Non-pigmented ciliary epithelial cell (primary cell): ENCODE measurements at regions not wholly inside any gene's neighbourhood (a gene's known extent, or its start where the extent isn't known, plus 50 kb on each side); places are given as distances from the start of the nearest gene placed in this dataset.

ENCODE experiments used
- DNase-seq: peaks from one replicate; pipeline ENCODE4 v3.0.0-alpha.2; 2010; ENCODE audit warnings: low read depth

DNA sequence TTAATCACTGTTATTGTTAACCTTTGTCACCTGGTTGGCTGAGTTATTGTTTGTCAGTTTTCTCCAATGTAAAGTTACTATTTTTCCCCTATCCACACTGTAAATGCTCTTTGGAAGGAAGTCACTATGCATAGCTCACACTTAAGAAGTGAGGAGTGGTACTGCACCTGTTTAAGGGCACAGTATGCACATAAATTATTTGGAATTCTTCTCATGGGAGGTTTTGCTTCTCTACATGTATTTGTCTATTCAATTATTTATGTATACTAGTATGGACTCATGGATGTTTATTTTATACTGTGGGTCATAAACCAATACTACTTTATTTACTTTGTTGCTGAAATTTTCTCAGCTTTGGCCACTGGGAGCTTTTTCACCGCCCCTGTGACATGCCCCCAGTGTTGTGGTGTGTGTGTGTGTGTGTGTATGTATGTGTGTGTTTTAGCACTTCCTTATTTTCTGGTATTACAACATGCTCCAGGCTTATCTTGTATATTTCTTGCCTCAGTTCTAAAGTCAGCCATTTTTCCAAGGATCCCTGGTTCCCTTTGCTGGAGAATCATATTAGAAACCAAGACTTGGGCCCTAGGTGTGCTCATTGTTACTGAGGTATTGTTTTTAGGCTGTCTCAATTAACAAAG lies 290.5 kb downstream of the KBTBD8 start:
- no peak for DNase-seq

DNA sequence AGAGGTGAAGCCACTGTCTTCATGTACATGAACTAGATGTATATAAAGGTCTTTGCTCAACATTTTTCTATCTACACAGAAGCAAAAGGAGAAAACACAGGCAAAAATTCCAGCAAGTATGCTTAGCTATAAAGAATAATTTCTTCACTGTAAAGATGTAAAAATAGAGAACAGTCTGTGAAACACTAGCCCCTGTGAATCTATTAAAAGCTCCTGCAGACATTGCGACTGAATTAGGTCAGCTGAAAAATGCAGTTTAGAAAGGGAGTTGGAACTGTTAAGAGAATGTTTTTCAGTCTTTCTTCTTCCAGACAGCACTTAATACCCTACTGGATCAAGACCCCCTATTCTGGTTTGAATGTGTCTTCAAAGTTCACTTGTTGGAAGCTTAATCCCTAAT lies 291.5 kb downstream of the KBTBD8 start:
- no peak for DNase-seq

DNA sequence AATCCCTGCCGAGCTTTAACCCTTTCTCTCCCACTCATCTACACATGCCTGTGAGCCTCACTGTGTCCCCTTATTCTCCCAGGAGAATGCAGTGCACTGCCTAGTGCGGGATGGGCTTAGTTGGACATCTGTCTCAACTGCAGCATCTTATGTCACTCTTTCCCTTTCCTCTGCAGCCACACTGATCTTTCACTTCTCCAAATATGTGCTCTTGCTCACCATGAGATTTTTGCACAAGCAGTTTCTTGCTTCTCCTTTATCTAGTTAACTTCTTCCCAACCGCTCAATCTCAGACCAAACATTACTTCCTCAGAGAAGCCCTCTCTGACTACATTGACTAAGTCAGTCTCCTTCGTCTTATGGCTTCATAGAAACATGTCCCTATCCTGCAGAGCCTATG lies 292.3 kb downstream of the KBTBD8 start:
- no peak for DNase-seq

DNA sequence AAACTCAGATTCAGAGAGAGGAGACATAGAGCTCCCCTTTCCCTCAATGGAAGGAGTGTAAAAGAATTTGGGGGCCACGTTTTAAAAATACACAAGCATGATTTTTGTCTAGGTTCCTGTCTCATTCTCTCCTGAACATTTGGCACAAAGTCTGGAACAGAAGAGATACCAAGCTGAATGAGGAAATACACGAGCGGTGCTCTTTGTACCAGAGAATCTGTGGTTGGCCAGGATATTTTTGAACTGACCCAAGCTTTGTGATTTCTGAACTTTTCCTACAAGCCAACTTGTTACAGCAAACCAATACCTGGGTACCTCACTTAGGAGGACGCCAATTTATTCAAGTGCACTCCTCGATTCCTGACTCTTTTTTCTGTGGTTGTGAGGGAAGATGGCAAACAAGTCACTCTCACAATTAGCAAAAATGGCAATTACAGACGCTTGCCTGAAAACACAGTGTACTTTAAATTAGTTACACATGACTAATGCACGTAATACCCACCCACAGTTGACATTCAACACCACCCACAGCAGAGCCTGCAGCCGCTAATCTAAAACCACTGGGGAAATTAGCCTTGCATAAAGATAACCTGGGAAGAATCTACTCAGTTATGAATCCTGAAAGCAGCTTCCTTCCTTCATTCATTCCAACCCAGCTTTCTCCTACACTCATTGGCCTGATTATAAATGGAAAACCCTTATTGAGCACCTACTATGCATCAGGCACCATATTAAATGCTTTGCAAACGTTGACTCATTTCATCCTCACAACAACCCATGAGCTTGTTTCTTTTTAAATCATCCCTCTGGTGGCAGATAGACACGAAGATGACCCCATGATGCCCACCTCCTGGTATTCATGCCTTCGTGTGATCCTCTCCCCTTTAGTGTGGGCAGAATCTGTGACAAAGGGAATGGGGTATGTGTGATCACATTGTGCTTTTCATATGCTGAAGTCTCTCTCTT lies 293.5 kb downstream of the KBTBD8 start:
- no peak for DNase-seq

DNA sequence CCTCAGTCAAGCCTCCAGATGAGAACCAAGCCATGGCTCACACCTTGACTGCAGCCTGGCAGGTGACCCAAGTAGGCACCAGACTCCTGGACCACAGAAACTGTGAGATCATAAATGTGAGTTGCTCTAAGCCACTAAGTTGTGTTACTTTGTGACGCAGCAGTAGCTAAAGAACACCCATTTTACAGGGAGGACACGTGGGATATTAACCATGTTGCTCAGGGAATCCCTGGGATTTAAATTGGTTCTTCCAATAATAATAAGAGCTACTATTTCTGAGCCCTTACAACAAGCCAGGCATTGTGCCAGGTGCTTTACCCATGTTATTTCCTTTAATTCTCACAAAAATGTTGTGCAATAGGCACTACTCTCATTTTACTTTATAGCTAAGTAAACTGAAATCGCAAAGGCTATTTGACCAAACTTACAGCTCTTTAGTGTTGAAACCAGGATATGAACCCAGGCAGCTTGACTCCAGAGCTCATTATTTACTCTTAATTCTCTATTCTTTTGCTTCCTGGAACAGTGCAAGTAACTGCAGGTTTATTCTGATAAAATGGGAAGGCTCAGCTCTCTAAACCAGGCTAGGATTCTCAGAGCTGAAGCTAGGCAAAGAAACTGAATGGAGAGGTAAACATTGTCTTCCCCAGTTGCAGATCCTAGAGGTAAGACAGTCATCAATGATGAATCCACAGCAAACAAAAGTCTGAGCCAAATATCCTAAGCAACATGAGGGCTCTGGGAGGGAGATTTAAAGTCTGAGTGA lies 294.4 kb downstream of the KBTBD8 start:
- no peak for DNase-seq

DNA sequence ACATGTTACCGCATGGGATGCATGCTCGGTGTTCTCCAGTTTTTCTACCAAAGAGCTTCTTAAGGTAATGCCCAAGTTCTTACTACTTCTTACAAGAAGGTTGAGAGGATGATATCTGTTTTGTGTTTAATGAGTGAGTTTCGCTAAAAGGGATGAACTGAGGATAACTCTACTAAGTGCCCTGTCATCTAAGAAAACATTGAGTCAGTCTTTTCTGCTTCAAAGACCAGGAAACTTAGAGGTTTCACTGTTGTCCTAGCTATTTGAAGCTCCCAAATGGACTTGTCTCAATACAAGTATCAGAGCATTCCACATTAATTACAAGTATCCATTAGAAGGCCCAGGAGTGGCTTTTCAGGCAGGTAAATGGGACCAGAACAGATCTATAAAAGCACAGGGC lies 296.2 kb downstream of the KBTBD8 start:
- DNase-seq = no peak

DNA sequence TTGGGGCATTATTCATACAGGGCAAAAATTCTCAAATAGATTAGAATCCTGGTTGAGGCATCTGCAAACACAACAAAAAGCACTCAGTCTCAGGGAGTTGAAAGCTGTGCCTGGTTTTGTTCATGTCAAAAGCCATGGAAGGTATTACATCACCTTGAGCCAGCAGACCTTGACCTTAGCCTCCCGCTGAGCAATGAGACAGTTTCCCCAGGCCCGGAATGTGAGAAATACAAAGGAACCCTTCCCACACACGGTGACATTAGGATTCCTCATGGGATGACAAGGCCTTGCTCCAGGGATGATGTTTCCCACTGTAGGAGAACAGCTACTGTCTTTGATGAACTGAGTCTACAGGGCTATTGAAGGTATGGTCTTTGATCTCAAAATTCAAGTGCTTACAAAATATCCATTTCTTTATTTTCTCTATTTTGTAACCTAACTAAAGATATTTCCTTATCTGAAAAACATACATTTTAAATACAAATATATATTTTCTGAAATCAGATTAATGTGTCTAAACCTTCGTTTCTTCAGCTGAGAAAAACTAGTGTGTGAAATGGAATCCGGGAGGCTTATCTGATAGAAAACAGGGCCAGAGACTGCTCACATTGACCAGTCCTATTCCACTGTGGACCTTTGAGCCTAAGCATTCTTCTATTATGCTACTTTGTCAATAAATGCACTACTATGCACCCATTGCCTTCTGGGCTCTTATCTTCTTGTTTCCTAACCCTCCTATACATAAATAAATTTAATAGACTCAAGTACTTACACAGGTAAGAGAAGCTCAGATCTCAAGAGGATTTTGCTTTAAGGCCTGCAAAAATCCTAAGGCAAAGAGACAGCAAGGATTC lies 298.2 kb downstream of the KBTBD8 start:
- no peak for DNase-seq

DNA sequence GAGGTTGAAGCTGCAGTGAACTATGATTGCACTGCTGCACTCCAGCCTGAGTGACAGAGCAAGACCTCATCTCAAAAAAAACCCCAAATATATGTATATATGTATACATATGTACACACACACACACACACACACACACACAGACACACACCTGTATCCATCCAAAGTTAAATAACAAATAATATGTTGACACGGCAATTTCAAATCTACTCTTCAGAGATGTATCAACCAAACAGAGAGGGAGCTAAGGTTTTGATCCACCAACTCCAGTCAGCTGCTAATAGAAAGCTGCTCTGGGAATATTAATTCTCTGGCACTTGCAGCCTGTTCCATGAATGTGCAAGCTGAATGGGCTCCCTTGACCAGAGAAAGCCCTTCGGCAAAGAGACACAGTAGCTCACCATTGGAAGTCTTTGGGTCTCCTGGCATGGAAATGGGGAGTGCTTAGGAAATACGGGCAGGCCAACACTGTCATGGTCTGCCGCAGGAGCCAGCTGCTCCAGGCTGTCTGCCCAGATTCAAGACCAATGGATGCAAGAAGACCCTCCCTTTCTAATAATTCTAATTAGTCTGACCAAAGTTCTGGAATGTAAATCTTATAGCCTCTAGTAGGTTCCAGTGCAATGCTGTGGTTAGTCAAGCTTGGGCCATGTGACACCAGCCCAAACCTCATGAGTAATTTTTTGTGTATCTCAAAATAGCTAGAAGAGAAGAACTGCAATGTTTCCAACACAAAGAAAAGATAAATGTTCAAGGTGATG lies 299.8 kb downstream of the KBTBD8 start:
- no peak for DNase-seq

DNA sequence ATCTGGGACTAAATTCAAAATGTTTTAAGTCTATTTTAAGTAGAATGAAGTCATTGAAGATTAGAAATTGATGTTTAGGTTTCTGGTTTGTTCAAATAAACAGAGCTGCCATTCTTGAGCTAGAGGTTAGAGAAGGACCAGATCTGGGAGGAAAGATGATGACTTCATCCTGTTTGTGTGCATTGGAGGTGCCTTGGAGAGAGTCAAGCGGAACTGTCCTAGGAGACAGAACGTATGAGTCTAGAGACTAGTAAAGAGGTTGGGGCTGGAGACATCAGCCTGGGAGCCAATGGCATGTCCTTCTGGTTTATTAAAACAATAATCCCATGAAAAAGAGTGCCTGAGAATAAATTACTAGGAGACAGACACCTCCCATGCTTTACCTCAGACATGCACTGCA lies 303.4 kb downstream of the KBTBD8 start:
- no peak for DNase-seq

DNA sequence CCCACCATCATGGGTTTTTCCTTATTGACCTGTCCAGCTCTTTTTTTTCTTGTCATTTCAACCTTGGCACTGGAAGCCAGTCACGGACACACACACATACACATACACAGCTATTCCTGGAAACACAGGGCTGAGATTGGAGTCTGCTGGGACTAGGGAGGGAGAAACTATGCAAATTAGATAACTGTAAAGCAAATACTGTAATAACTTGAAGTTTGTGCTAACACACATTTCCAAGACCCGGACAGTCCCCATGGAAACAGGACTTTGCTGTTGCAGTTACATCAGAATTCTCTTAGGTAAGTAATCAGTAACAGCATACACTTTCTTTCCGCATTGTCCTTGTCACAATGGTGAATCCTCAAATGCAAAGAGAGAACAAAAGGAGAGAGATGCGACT lies 304.4 kb downstream of the KBTBD8 start:
- no peak for DNase-seq

DNA sequence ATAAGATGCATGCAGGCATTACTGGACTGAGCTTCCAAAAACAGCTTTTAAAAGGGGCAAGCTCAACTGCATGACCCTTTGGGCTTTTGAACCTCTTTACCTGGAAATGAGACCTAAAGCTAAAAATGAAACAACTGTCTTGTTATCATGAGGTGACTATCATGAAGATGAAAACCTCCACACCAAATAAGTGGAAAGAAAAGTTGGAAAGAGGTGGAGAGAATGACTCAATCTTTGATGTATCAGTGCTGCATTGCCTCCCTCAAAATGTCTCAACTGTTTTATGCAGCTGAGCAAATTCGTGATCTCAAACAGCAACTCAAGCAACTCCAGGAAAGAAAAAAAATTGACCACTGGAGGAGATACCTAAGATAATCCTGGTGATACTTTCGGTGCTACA lies 307.1 kb downstream of the KBTBD8 start:
- DNase-seq = no peak

DNA sequence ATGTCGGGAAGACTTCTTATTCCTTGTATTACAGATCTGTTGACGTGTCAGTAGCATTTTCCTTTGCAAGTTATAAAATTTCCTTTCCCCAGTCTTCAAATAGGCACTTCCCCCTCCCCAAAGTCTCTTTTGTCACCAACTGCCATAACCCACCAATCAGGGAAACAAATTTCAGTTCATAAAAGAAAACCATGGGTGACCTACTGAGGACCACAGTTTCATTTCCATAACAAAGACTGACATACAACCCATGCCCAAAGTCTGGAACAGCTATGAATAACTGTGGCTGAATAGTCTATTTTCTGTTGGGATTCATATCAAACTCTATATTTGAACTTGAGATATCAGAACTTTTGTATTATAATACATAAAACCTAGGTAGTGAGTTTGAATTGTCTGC lies 307.8 kb downstream of the KBTBD8 start:
- no peak for DNase-seq

DNA sequence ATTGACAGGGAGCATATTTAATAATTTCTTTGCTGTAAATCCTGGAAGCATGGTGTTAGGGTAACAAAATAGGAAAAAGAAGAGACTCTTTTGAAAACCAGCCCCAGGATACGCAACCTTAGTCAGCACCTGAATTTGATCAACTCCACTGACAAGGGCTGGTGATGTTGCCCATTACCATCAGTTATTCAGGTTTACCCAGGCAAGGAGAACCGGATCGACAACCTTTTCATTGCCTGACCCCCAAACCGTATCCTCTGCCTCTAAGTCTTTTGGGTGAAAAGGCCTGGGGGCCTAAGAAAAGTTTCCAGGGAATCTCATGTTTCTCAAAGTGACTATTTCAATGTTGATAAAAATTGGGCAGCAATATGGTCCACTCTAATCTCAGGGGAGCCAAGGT lies 313.3 kb downstream of the KBTBD8 start:
- DNase-seq = no peak

DNA sequence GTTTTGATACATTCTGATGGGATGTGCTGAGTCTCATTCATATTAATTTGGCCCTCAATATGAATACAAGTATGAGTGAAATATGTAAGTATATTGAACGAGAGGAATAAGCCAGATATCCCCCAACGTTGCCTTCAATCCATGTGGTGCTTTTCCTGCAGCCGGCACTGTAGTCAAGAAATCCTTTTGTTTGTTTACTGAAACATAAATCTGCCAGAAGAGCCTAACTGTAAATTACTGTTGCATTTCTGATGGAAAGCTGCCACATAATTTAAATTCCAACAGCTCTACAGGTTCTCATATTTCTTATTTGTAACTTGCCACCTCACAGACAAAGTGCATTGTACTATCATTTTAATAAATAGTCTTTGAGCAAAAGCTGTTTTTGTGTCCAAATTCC lies 314.0 kb downstream of the KBTBD8 start:
- DNase-seq = no peak

DNA sequence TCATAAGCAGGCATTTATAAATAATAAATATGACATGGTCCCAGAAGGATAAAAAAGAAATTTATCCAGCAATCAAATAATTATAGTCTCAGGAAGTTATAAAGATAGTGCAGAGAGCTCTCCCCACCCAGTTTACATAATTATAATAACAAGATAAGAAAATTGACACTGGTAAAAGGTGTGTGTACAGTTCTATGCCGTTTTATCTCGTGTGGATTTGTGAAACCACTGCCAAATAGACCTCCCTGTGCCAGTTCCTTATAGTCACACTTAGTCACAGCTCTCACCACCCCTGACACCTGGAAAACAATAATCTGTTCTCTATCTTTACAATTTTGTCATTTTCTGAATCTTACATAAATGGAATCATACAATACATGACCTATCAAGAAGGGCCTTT lies 320.1 kb downstream of the KBTBD8 start:
- no peak for DNase-seq

DNA sequence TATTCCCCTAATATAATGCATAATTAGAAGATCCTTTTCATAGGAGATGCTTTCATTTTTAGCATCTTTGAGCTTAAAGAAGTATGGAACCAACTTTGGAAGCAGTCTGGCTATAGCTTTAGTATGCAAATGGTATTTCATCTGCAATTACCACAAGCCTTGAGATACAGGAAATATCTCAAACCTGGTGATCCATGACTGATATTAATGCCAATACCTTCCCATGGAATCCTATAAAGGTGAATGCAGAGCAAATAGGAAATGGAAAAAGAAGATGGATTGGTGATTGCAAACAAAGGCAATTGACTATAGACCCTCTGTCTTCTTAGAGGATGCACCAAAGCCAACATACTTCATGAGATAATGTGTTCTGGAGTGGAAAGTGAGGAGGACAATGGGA lies 326.4 kb downstream of the KBTBD8 start:
- no peak for DNase-seq
